IMR-90 (cell line): ENCODE measurements at regions not wholly inside any gene's neighbourhood (a gene's known extent, or its start where the extent isn't known, plus 50 kb on each side); places are given as distances from the start of the nearest gene placed in this dataset.

Experiments
- ATAC-seq: fragments of 200-7000 bp; cut with Tn5 transposase; 2 replicates; pipeline ENCODE4 v1.9.1; 2020; ENCODE audit warnings: low read depth, mild to moderate bottlenecking, moderate library complexity
- BruUV-seq: library from RNA; stranded (reverse); fragments of 400-500 nt; replicated peaks from 2 replicates; lab custom pipeline; 2021; lab: Mats Ljungman, UMichigan
- CTCF ChIA-PET: fragments of 300-600 bp; formaldehyde crosslinking; extraction: SDS; loops from one replicate; lab custom pipeline; 2021; ENCODE audit warnings: antibody characterized with exemption; lab: Yijun Ruan, JAX
- POLR2A ChIA-PET: fragments of 300-600 bp; sonication (Branson Sonifier 250); formaldehyde crosslinking; loops from one replicate; lab custom pipeline; 2022; ENCODE audit warnings: antibody characterized with exemption; ENCODE audit not compliant: unreplicated experiment; lab: Charles Lee
- DNase-seq: peaks from one replicate; pipeline ENCODE4 v3.0.0; 2013
- H2AFZ ChIP-seq: replicated peaks from 2 replicates; pipeline ENCODE3; 2013; ENCODE audit warnings: low read length, mild to moderate bottlenecking; ENCODE audit not compliant: poor library complexity
- H2AK5ac ChIP-seq: 2 replicates; pipeline ENCODE4 v1.6.1; 2013; ENCODE audit warnings: low read depth, low read length, inconsistent platforms
- H2AK9ac ChIP-seq: replicated peaks from 2 replicates; pipeline ENCODE3; 2013; ENCODE audit warnings: mild to moderate bottlenecking, low read depth, low read length, moderate library complexity; ENCODE audit not compliant: poor library complexity
- H2BK120ac ChIP-seq: 2 replicates; pipeline ENCODE4 v1.6.1; 2013; ENCODE audit warnings: low read depth, low read length, inconsistent platforms
- H2BK15ac ChIP-seq: 3 replicates; pipeline ENCODE4 v1.6.1; 2013; ENCODE audit warnings: low read depth, low read length, inconsistent platforms
- H2BK20ac ChIP-seq: 2 replicates; pipeline ENCODE4 v1.6.1; 2013; ENCODE audit warnings: low read depth, mild to moderate bottlenecking, inconsistent platforms, low read length, moderate library complexity
- H2BK5ac ChIP-seq: 2 replicates; pipeline ENCODE4 v1.6.1; 2013; ENCODE audit warnings: mild to moderate bottlenecking, low read depth, low read length, inconsistent platforms; ENCODE audit not compliant: poor library complexity, severe bottlenecking
- H3K14ac ChIP-seq: replicated peaks from 2 replicates; pipeline ENCODE4 v1.6.1; 2013; ENCODE audit warnings: low read depth, low read length, inconsistent platforms
- H3K18ac ChIP-seq: 2 replicates; pipeline ENCODE4 v1.6.1; 2013; ENCODE audit warnings: low read depth, low read length, control low read depth
- H3K23ac ChIP-seq: 2 replicates; pipeline ENCODE4 v1.6.1; 2013; ENCODE audit warnings: low read depth, low read length, inconsistent platforms
- H3K27ac ChIP-seq: 2 replicates; pipeline ENCODE4 v1.5.1; 2013; ENCODE audit warnings: mild to moderate bottlenecking, control low read depth, low read length; ENCODE audit not compliant: insufficient read depth
- H3K27me3 ChIP-seq: 2 replicates; pipeline ENCODE4 v1.6.1; 2013; ENCODE audit warnings: low read length; ENCODE audit not compliant: control insufficient read depth, insufficient read depth
- H3K36me3 ChIP-seq: 2 replicates; pipeline ENCODE4 v1.6.1; 2013; ENCODE audit warnings: low read length, mixed read lengths; ENCODE audit not compliant: control insufficient read depth, insufficient read depth
- H3K4ac ChIP-seq: 2 replicates; pipeline ENCODE4 v1.6.1; 2013; ENCODE audit warnings: low read depth, low read length, inconsistent platforms
- H3K4me1 ChIP-seq: 2 replicates; pipeline ENCODE4 v1.6.1; 2013; ENCODE audit warnings: low read length, mixed read lengths; ENCODE audit not compliant: control insufficient read depth, insufficient read depth
- H3K4me2 ChIP-seq: 2 replicates; pipeline ENCODE4 v1.6.1; 2013; ENCODE audit warnings: low read depth, mild to moderate bottlenecking, control low read depth, low read length, moderate library complexity
- H3K4me3 ChIP-seq: 2 replicates; pipeline ENCODE4 v1.5.1; 2013; ENCODE audit warnings: low read depth, mild to moderate bottlenecking, control low read depth, low read length, moderate library complexity; ENCODE audit not compliant: insufficient read depth
- H3K56ac ChIP-seq: 2 replicates; pipeline ENCODE4 v1.6.1; 2013; ENCODE audit warnings: low read length, inconsistent platforms; ENCODE audit not compliant: insufficient read depth; ENCODE audit errors: extremely low read depth
- H3K79me1 ChIP-seq, 2 experiments: 2 replicates each; pipeline ENCODE4 v1.6.1; 2013; ENCODE audit warnings: low read length in 2 of 2, inconsistent platforms in 1 of 2, low read depth in 1 of 2
- H3K9ac ChIP-seq: 2 replicates; pipeline ENCODE4 v1.6.1; 2013; ENCODE audit warnings: low read depth, low read length, control low read depth
- H3K9me1 ChIP-seq: 2 replicates; pipeline ENCODE4 v1.6.1; 2013; ENCODE audit warnings: low read length, inconsistent platforms; ENCODE audit not compliant: insufficient read depth
- H3K9me3 ChIP-seq: 2 replicates; pipeline ENCODE4 v1.6.1; 2013; ENCODE audit warnings: low read length; ENCODE audit not compliant: control insufficient read depth, insufficient read depth
- H4K20me1 ChIP-seq: 2 replicates; pipeline ENCODE4 v1.6.1; 2013; ENCODE audit warnings: low read length, inconsistent platforms; ENCODE audit not compliant: insufficient read depth
- H4K5ac ChIP-seq: 2 replicates; pipeline ENCODE4 v1.6.1; 2013; ENCODE audit warnings: mild to moderate bottlenecking, low read depth, low read length, control low read depth
- H4K8ac ChIP-seq, 2 experiments: 2 replicates each; pipeline ENCODE4 v1.6.1; 2013; ENCODE audit warnings: low read depth in 2 of 2, low read length in 2 of 2, control low read depth in 1 of 2, inconsistent platforms in 1 of 2
- H4K91ac ChIP-seq: 2 replicates; pipeline ENCODE4 v1.6.1; 2013; ENCODE audit warnings: low read depth, low read length, inconsistent platforms; ENCODE audit not compliant: insufficient read depth
- BHLHE40 ChIP-seq: fragments of 150-350 bp; IDR thresholded peaks from 2 replicates; pipeline ENCODE4 v1.6.1; 2016; ENCODE audit warnings: mild to moderate bottlenecking, low read depth, low read length
- ELK1 ChIP-seq: fragments of 150-350 bp; IDR thresholded peaks from 2 replicates; pipeline ENCODE4 v1.6.1; 2016; ENCODE audit warnings: low read depth, mild to moderate bottlenecking, low read length, moderate library complexity, borderline replicate concordance
- dilution Hi-C: fragments of 300-500 bp; cut with HindIII; formaldehyde crosslinking; loops from one replicate; pipeline ENCODE4 v1.14.3; 2018; ENCODE audit warnings: low sequenced_read_pairs; ENCODE audit not compliant: unreplicated experiment
- in situ Hi-C: fragments of 300-500 bp; cut with MboI; formaldehyde crosslinking; loops from 3 replicates; pipeline ENCODE4 v1.14.3; 2019; ENCODE audit warnings: low sequenced_read_pairs, inconsistent platforms, mixed read lengths
- intact Hi-C: fragments of 100-400 bp; cut with micrococcal nuclease; formaldehyde crosslinking; loops from 2 replicates; pipeline ENCODE4 v1.10.0; 2022

GRCh38 chr20:55038684-55039083, 563.3 kb downstream of the DOK5 start:
- Histone ChIP-seq H4K8ac (no peak overlapping the region), H4K91ac (no peak overlapping the region), H3K56ac (no peak overlapping the region), H3K9me3 (peaks cover 15% of the 10 kb centered on the region), H3K4ac (no peak overlapping the region), H2BK5ac (no peak overlapping the region), H2AK5ac (no peak overlapping the region), H3K79me1 (no peaks in the 10 kb centered on the region), H3K18ac (no peak overlapping the region), H2BK120ac (no peak overlapping the region), H3K36me3 (no peaks in the 10 kb centered on the region), H2AFZ (no peak overlapping the region), H4K20me1 (no peaks in the 10 kb centered on the region), H2AK9ac (no peak overlapping the region), H3K9me1 (no peaks in the 10 kb centered on the region), H2BK20ac (no peak overlapping the region), H3K23ac (no peak overlapping the region), H3K27me3 (no peaks in the 10 kb centered on the region), H3K14ac (no peak overlapping the region), H4K5ac (no peak overlapping the region), H3K4me1 (no peaks in the 10 kb centered on the region), H3K27ac (no peak overlapping the region), H2BK15ac (no peak overlapping the region), H3K9ac (no peak overlapping the region), H3K4me3 (no peak overlapping the region), H3K4me2 (no peak overlapping the region)
- ChIA-PET POLR2A (no interaction called here), CTCF (no interaction called here)
- DNase-seq (no peak), ATAC-seq (no peak)
- BruUV-seq = no TSS peak
- intact Hi-C loops = no loop called here
- in situ Hi-C loops = no loop called here
- dilution Hi-C loops = no loop called here
- TF ChIP-seq BHLHE40 (no peak), ELK1 (no peak)
